Stimulated activated naive CD8-positive, alpha-beta T cell treated with anti-CD3 and anti-CD28 coated beads, Interleukin-15, Interleukin-2, amounts not matched to agents 100 U/mL and 50 U/mL, for 24 hours (primary cell): ENCODE measurements at regions not wholly inside any gene's neighbourhood (a gene's known extent, or its start where the extent isn't known, plus 50 kb on each side); places are given as distances from the start of the nearest gene placed in this dataset.
"Not testable (repeated sequence)": the region's sequence is repeated elsewhere in the genome, so short reads cannot be mapped to it uniquely, and the experiment has no call there.

Source experiments
- ATAC-seq: fragments of 150-1000 bp; cut with Tn5 transposase; one replicate; pipeline ENCODE4 v1.10.0; 2021
- DNase-seq: peaks from one replicate; pipeline ENCODE4 v3.0.0; 2021

DNA sequence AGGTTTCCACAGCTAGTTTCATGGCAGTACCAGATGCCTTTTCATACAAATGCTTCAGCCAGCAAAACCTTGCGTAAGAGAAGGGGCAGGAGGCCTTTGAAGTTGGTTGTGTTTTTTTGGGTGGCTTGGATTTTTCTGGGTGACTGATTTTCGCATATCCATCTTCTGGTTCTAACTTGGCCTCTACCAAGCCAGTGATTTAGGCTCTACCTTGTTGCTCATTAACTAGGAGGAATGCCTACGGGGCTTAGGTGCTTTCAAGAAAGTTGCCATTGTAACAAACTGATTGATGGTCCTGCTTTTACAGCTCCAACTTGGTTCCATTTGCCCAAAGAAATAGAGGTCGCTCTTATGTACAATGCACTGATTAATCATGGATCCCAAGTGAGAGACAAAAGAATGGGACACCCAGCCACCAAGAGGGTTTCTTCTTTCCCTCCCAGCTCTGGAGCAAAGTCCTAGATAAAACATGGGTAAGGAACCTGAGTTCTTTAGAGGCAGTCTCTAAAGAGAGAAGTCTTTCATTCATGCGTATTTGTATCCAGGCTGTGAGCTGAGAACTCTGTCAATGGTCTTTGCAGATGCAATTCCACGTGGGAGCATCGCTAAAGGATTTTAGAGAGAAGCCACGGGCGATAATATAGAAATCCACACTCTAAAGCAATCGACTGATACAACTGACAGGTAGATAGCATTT lies 92.1 kb upstream of the FGFR2 start:
- DNase-seq (no peak), ATAC-seq (no peak)

DNA sequence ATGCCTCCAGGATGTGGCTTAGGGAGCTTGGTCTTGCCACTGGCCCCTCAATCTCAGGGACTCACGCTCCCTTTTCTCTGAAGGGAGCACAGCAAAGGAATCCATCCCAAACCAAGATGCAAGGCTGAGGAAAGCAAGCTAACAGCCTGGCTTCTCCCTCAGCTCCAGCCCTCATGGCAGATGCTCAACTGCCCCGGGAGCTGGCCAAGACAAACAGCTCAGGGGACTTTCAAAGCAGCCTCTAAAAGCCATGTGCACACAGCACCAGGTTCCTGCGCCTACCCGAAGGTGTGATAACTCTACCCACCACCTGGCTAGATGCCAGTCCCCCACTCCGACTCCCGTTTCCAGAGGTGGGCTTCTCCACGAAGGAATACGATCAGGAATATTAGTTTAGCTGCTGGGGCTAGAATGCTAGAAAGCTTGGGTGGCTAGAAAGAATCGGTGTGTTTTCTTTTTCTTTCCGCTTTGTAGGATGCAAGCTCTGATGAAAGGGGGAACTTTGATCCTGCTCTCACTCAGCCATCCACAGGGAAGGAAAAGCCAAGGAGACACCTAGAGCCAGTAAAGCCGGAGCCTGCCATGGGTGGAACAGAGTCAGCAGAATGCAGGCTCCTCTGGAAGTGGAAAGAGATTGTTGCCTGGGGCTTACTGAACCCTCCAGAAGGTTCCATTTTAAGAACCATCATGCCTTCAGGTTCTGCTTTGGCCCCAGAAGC lies 89.0 kb upstream of the FGFR2 start:
- ATAC-seq (no peak), DNase-seq (no peak)

DNA sequence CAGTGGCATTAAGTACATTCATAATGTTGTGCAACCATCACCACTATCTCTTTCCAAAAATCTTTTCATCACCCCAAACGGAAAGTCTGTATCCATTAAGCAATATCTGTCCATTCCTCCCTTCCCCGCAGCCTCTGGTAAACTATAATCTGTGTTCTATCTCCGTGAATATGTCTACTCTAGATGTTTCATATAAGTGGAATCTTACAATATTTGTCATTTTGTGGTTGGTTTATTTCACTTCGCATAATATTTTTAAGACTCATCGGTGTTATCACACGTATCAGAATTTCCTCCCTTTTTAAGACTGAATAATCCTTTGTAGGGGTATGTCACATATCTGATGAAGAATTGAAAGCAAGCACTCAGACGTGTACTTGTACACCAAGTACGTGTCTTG lies 86.0 kb upstream of the FGFR2 start:
- DNase-seq (no peak), ATAC-seq (no peak)

DNA sequence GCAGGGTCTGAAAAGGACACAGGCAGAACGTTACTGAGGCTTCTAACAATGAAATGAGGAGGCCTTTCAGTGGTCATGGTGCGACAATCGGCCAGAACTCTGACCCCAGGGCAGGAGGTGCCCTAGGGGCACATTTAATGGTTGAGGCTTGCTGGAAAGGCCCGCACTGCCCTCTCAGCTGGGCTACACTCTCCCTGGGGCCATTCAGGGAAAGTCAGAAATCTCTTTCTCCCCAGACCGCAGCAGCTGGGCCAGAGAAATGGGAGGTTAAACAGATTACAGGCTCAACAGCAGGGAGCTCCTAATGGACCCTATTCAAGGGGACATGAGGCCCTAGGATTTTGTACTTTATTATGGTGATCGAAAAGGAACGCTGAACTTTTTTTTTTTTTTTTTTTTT lies 85.6 kb upstream of the FGFR2 start:
- ATAC-seq: no peak
- no peak for DNase-seq

DNA sequence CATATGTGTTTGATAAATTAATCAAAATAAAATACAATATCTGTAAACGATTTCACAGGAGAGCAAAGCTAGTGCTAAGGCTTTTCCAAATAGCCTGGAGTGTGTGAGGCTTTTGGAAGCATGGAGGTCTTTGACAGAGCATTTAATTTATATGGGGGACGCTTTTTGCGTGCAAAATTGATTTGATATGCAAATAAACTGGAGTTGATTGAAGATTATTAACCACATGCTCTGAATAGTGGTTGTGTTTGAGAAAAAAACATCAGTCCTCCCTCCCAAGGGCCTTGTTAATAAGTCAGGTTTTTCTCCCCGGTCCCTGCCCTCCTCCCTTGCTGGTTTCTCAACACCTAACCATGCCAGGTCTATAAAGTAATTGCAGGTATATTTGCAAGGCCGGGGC lies 85.1 kb upstream of the FGFR2 start:
- DNase-seq: no peak
- no peak for ATAC-seq

DNA sequence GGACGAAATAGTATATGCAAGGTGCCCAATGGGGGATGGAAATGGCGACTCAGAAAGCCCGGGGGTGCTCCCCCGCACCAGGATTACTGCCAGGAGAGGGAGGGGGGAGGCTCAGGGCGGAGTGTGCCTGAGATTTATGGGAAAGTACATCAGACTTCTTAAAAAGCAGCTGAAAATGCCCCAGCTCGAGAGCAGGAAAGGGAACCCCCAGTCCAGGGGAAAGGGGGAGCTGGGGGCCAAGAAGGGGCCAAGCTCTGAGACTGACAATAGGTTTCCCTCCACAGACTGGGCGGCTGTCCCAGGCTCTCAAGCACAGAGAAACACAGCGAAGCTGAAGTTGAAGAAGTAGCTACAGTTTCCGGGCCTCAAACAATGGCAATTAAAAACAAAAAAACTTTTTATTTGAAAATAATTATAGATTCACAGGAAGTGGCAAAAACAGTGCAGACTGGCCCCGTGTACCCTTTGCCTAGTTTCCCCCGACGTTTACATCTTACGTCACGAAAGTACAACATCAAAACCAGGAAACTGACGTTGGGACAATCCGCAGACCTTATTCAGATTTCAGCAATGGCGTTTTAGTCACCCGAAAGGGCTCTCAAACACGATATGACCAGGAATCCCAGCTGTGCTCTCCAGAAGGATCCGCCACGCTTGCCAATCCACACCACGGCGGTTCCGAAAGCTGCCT lies 83.9 kb upstream of the FGFR2 start:
- no peak for DNase-seq
- ATAC-seq: no peak

DNA sequence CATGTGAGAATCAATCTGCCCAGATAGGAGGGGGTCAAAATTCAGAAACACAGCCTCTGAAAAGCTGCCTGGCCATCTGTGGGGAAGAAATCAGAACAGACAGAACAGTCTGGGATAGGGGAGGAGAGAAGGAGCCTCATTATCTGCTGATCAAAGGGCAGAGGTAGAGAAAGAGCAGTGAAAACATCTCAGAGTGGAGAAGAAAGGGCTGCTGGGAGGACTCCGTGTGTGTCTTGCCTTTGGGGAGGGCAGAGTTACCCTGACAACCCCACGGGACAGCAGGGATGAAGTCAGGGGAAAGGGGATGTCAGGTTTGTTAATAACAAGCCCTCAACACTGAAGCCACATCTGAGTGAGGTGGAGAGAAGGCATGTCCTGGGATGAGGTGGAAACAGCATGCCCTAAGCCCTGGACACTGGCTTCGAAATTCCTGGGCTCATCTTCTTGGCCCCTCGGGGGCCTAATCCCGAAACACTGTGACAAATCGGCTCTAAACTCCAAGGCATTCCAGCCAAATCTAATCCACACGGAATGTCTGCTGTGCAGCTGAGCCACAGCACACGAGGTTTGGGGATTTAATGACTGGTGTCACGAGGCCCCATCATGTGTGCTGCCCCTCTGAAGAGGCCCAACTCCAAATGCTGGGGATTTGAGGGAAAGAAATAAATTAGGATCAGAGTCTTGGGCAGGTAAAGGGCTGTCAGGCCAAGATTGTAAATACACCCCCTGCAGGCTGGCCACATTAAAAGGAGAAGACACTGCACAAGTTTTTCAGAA lies 82.8 kb upstream of the FGFR2 start:
- DNase-seq (no peak), ATAC-seq (no peak)

- no peak for DNase-seq
Observed at GRCh38 chr10:121679916-121680315, 81.7 kb upstream of the FGFR2 start.

GRCh38 chr10:121678631-121679174 lies 80.5 kb upstream of the FGFR2 start:
- no peak for DNase-seq
- no peak for ATAC-seq

More at GRCh38 chr10:121679916-121680315, 81.7 kb upstream of the FGFR2 start:
- ATAC-seq: no peak

DNA sequence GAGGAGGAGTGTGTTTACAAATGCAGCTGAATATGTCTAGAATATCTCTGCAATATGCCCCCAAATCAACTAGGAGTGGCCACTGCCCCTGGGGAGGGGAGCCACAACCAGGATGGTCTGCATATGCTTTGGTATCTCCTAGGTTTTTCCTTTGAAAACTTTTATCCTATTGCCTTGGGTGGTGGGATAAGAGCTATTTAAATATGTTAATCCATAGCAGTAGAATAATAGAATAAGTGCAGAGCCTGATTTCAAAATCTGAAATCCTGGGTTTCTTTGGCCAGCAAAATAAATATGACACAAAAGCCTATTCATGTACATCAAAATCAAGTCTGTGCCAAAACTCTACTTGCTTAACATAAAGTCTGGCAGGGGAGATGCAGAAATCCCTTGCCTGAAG lies 79.6 kb upstream of the FGFR2 start:
- DNase-seq (no peak), ATAC-seq (no peak)

GRCh38 chr10:121675344-121675743 lies 77.1 kb upstream of the FGFR2 start:
- ATAC-seq (no peak), DNase-seq (no peak)

DNA sequence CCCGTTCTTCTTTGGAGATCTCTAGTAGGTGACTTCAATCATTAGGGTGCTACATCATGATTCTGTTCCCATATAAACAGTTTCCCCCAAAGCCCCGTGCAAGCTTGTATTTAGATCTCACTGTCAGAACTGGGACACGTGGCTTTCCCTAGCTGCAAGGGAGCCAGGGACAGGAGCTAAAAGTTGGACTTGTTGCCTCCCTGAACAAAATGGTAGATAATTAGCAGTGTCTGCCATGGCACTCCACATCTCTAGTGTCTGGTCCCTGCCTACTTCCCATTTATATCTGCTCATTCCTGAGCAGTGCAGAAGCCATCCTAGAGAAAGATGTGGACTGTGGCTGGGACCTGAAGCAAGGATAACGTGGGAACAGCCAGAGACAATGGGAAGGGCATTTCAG lies 76.6 kb upstream of the FGFR2 start:
- ATAC-seq: no peak
- DNase-seq: no peak

GRCh38 chr10:121672733-121673132 lies 74.5 kb upstream of the FGFR2 start:
- DNase-seq (no peak), ATAC-seq (no peak)

DNA sequence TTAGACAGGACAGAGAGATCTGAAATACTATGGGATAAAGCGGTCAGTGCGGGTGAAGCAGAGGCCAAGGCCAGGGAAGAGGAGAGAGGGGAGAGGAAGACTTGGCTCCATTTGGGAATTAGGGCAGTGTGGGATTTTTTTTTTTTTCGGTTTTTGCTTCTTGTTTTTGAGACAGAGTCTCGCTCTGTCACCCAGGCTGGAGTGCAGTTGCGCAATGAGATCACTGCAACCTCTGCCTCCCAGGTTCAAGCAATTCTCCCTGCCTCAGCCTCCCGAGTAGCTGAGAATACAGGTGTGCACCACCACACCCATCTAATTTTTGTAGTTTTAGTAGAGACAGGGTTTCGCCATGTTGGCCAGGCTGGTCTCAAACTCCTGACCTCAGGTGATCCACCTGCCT lies 71.6 kb upstream of the FGFR2 start:
- not testable (repeated sequence) for ATAC-seq

GRCh38 chr10:121669028-121669374 lies 70.8 kb upstream of the FGFR2 start:
- DNase-seq (no peak), ATAC-seq (no peak)

More for the DNA sequence above, 71.6 kb upstream of the FGFR2 start:
- DNase-seq: not testable (repeated sequence)

- DNase-seq: no peak
- no peak for ATAC-seq
Observed at GRCh38 chr10:121668314-121669027, 70.2 kb upstream of the FGFR2 start.

GRCh38 chr10:121667948-121668313 lies 69.7 kb upstream of the FGFR2 start:
- no peak for DNase-seq
- no peak for ATAC-seq

- ATAC-seq (no peak), DNase-seq (no peak)
Observed at GRCh38 chr10:121665809-121666208, 67.6 kb upstream of the FGFR2 start.

GRCh38 chr10:121664671-121665070 lies 66.4 kb upstream of the FGFR2 start:
- no peak for ATAC-seq

DNA sequence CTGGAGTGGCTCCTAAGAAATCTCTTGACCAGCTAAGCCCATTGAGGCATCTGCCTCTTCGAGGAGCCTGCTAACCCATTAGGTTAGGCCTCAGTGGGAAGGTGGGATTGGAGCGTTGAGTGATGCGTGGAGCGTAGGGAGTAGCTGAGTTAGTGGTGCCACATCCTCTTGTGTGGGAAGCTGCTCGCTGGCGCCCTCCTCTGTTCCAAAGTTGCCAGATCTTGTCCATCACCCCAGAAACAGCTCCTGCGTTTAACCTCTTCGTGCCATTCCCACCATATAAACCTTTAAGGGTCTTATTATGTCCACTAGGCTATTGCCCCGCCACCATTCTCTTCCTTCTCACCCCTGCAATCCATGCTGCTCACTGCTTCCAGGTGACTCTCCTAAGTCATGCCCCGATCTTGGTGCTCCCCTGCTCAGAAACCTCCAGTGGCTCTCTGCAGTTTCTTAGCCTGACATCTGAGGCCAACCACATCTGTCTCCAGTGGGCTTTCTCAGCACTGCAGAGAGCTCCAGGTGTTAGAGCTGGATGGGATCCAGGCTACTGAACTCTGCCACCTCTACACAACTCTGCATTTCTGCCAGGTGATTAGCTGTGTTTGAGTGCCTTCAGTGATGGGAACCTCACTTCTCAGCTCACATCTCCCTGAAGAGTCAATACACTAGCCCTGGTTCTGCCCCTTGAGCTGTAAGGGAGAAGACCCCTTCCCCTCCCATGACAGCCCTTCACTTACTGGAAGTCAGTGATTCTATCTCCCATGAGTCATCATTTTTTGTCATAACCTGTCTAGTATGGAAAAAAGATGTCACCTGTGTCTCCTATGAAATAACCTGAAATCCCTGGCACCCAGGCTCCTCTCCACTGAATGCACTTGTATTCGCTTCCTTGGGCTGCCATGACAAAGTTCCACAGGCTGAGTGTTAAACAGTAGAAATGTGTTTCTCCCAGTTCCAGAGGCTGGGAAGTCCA lies 65.0 kb upstream of the FGFR2 start:
- DNase-seq: peak; percentile 6
- no peak for ATAC-seq

More at GRCh38 chr10:121664671-121665070, 66.4 kb upstream of the FGFR2 start:
- no peak for DNase-seq
